ENCODE measurements at regions not wholly inside any gene's neighbourhood (a gene's known extent, or its start where the extent isn't known, plus 50 kb on each side); places are given as distances from the start of the nearest gene placed in this dataset.
A peak's percentile ranks its signal among the peaks of the same experiment; 100 is the strongest.

DNA sequence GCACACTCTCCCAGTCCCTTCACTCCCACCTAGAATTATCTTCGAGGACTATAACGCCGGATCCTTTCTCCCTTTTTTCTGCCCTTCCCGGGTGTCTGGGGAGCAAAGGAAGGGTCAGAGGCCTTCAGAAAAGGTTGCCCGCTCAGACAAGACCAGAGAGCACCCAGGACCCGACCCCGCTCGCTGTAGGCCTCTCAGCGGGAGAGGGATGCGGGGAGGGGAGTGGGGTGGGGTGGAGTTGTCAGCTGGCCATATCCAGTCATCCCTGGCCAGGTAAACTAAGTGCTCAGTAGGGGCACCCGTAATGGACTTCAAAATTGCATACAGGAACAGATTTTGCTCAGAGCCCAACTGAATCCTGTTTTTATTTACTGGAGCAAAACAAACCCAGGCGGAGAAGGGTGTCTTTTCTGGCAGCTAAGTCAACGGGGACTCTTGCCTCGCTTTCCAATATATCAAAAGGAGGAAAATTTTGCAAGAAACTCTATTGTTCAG lies 65.0 kb downstream of the NOL4 start:
- no peaks in the 10 kb centered on the region for H3K36me3 Mint-ChIP-seq (ENCODE audit: insufficient read depth)
- DNase-seq (no peak), ATAC-seq (replicated peaks) (no peak)
- no peak overlapping the region for H3K4me3 Mint-ChIP-seq
- H3K4me1 Mint-ChIP-seq (ENCODE audit: low read depth in 2 of 2), result no peaks in the 10 kb centered on the region
- no peak overlapping the region for H3K27ac Mint-ChIP-seq
- peaks cover 0 to 8% of the 10 kb centered on the region in 2 donors for H3K27me3 Mint-ChIP-seq
- peaks cover 9 to 11% of the 10 kb centered on the region in 2 donors for H3K9me3 Mint-ChIP-seq

DNA sequence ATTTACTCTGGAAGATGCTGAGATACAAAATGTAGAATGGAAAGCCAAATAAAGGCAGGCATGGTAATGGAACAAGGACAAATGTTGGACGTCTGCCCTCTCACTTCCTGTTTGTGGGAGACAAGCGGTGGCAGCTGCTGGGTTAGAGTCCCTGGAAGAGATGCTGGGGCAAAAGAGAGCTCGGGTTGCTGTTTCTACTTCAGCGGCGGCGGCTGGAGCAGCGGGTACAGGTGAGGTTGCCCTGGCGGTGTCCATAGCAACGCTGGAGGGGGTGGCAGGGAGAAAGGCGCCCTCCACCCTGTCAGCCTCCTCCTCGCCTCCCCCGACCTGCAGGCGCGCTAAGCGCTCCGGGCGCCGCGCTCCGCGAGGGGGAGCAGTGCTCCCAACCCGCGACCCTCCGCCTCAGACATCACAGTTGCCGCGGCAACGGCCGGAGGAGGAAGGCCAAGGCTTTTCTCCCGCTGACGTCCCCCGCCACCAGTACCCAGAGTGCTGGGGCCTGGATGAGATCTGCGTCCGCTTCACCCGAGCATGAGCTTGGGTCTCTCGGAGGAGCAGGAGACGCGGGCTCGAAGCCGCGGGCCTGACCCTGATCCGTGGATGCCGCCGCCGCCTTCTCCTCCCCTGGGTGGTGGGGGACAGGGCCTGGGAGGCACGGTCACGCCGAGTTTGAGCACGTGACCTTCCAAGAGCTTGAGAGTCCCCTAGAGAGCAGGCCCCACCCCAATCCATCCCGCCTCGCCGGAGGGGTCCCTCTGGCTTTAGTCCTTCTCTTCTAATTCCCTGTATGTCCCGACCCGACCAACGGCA lies 65.6 kb downstream of the NOL4 start:
- no peak for ATAC-seq (replicated peaks)
- peaks cover 0 to 8% of the 10 kb centered on the region in 2 donors for H3K27me3 Mint-ChIP-seq
- H3K36me3 Mint-ChIP-seq (ENCODE audit: insufficient read depth), result no peaks in the 10 kb centered on the region
- no peak for DNase-seq
- H3K4me3 Mint-ChIP-seq, result no peak overlapping the region
- peaks cover 9 to 11% of the 10 kb centered on the region in 2 donors for H3K9me3 Mint-ChIP-seq
- no peak overlapping the region for H3K27ac Mint-ChIP-seq
- H3K4me1 Mint-ChIP-seq (ENCODE audit: low read depth in 2 of 2), result no peaks in the 10 kb centered on the region

DNA sequence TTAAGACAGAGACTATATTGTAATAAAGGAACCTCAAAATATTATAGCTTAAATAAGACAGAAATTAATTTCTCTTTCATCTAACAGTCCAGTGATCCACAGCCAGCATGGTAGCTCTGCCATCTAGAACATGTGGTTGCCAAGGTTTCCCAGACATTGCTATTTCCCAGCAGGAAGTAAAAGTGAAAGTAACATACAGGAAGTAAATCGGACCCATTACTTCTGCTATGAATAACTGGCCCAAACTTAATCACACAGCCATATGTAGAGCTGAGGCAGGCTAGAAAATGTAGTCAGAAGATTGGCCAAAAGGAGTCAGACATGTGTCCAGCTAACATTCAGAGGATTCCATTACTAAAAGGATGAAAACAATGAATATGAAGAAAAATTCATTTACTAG lies 71.0 kb downstream of the NOL4 start:
- Mint-ChIP-seq H3K4me1 (ENCODE audit: low read depth in 2 of 2) (peaks cover 0 to 3% of the 10 kb centered on the region in 2 donors), H3K4me3 (peak overlapping the region in 1 of 2 donors; percentile 36), H3K27ac (no peak overlapping the region), H3K9me3 (peaks cover 7 to 11% of the 10 kb centered on the region in 2 donors), H3K27me3 (no peaks in the 10 kb centered on the region), H3K36me3 (ENCODE audit: insufficient read depth) (no peaks in the 10 kb centered on the region)
- no peak for DNase-seq
- no peak for ATAC-seq (replicated peaks)

DNA sequence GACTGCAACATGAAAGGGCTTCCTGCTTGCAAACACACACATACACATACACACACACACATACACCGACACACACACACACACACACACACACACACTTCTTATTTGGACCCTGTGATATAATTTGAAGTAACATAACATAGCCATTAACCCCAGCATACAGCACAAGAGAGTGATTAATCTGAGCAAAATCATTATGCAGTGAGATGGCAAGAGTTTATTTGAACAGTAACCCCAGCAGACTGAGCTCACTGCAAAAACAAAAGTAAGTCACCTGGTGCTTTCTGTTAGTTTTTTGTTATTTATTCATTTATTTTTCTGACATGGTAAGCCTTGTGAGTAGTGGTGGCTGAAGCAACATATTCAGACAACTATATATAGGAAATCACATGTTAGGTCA lies 93.7 kb downstream of the NOL4 start:
- H3K9me3 Mint-ChIP-seq, result peaks cover 0 to 6% of the 10 kb centered on the region in 2 donors
- H3K4me1 Mint-ChIP-seq (ENCODE audit: low read depth in 2 of 2), result no peaks in the 10 kb centered on the region
- H3K27ac Mint-ChIP-seq, result no peak overlapping the region
- H3K27me3 Mint-ChIP-seq, result no peaks in the 10 kb centered on the region
- H3K4me3 Mint-ChIP-seq, result no peak overlapping the region
- no peak for DNase-seq
- no peaks in the 10 kb centered on the region for H3K36me3 Mint-ChIP-seq (ENCODE audit: insufficient read depth)
- no peak for ATAC-seq (replicated peaks)

DNA sequence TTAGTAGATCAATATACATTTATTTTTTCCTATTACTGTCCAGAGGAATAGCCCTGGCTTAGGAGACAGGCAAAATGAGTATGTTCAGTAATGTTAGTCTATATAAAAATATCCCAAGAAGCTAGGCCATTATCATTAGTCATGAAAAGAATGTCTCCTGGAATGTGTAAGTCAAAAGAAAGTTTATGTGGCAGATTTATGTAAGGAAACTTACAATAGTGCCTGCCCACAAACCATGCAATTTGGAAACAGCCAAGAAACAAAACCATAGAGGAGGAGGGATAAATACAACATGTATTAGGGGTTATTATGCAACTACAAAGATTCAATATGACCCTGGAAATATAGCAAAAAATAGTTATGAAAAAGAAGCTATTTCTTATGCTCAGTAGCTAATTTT lies 96.3 kb downstream of the NOL4 start:
- ATAC-seq (replicated peaks), result no peak
- H3K36me3 Mint-ChIP-seq (ENCODE audit: insufficient read depth), result no peaks in the 10 kb centered on the region
- no peak overlapping the region for H3K4me3 Mint-ChIP-seq
- DNase-seq, result no peak
- H3K27me3 Mint-ChIP-seq, result no peaks in the 10 kb centered on the region
- H3K4me1 Mint-ChIP-seq (ENCODE audit: low read depth in 2 of 2), result no peaks in the 10 kb centered on the region
- H3K27ac Mint-ChIP-seq, result no peak overlapping the region
- H3K9me3 Mint-ChIP-seq, result peaks cover 0 to 4% of the 10 kb centered on the region in 2 donors

DNA sequence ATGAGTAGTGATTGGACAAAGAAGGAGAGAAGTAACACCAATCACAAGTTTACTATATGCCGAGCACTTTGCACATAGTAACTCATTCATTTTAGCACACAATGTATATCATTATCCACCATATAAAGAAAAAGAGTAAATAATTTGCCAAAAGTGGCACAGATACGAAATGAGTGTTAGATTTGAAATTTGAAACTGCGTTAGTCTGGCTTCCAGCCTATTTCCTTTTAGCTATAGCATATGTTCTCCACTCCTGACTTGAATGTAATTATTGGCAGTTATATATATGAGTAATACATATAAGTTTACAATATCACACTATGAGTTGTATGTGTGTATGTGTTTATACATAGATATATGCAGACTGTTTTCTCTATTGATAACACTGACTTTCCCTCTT lies 98.6 kb downstream of the NOL4 start:
- no peaks in the 10 kb centered on the region for H3K27me3 Mint-ChIP-seq
- H3K4me1 Mint-ChIP-seq (ENCODE audit: low read depth in 2 of 2), result no peaks in the 10 kb centered on the region
- DNase-seq (no peak), ATAC-seq (replicated peaks) (no peak)
- no peak overlapping the region for H3K27ac Mint-ChIP-seq
- no peaks in the 10 kb centered on the region for H3K36me3 Mint-ChIP-seq (ENCODE audit: insufficient read depth)
- no peak overlapping the region for H3K4me3 Mint-ChIP-seq
- H3K9me3 Mint-ChIP-seq, result peaks cover 0 to 2% of the 10 kb centered on the region in 2 donors

DNA sequence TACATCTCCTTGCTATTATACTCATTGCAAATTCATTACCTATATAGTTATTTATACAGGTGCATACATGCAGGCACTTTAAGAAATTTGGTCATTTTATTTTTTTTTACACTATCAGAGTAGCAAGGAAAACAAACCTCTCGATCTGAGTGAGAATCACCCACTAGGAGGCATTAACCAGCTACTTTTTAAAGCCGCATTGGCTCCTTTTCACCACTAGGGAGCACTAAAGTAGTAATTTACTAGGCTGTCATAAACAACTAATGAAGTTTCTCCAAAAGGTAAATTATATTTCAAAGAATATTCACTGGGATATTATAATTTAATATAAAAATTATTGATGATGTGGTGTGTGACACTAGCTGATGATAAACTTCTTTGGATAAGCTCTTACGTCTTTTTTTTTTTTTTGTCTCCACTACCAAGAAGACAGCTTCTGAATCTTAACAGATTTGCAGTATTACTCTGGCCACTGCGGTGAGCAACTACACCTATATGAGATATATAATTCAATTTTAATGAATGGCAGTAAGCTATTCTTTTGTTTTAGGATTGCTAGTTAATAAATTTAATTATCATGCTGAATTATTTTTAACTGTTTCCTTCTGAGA lies 101.9 kb downstream of the NOL4 start:
- no peaks in the 10 kb centered on the region for H3K9me3 Mint-ChIP-seq
- no peak overlapping the region for H3K27ac Mint-ChIP-seq
- ATAC-seq (replicated peaks) (no peak), DNase-seq (no peak)
- H3K36me3 Mint-ChIP-seq (ENCODE audit: insufficient read depth), result no peaks in the 10 kb centered on the region
- no peak overlapping the region for H3K4me3 Mint-ChIP-seq
- no peaks in the 10 kb centered on the region for H3K4me1 Mint-ChIP-seq (ENCODE audit: low read depth in 2 of 2)
- H3K27me3 Mint-ChIP-seq, result no peaks in the 10 kb centered on the region

DNA sequence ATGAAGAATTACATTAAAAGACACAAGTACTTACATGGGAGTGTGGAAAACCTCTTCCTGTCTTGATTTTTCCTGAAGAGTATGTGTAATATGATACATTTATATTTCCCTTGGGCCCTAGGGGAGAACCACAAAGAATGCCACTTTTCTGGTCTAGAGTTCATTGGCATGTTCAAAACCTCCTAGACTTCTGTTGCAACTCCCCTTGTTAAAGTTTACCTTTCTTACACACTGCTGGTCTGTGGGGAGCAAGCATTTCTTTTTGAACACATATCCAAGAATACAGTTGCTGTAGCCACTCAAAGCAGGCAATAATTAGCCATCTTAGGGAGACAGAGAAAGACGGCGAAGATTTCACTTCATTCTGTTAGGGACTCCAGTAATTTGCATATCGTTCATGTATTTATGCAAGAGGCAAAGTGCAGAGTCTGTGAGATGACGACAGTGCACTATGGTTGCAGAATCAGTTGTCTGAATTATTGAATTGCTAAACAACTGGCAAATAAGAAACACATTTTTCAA lies 103.5 kb downstream of the NOL4 start:
- H3K4me3 Mint-ChIP-seq, result no peak overlapping the region
- no peak for DNase-seq
- H3K4me1 Mint-ChIP-seq (ENCODE audit: low read depth in 2 of 2), result no peaks in the 10 kb centered on the region
- no peaks in the 10 kb centered on the region for H3K9me3 Mint-ChIP-seq
- no peaks in the 10 kb centered on the region for H3K36me3 Mint-ChIP-seq (ENCODE audit: insufficient read depth)
- no peak for ATAC-seq (replicated peaks)
- no peaks in the 10 kb centered on the region for H3K27me3 Mint-ChIP-seq
- H3K27ac Mint-ChIP-seq, result no peak overlapping the region

DNA sequence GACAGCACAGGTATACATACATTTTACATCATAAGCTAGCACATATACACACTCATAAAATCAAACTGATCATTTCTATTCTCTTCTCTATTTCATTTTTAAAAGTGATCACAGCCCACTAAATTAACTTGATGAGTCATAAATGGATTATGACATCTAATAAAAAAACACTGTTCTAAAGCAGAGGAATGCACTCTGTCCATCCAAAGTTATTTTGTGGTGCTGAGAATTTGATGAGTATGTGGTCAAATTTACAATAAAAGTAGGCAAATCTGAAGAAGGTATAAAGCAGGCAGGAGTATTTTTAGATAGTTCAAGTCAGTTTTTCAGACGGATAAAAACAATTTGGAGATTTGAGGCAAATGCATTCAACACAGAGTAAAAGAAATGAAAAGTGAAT lies 104.4 kb downstream of the NOL4 start:
- no peak overlapping the region for H3K27ac Mint-ChIP-seq

DNA sequence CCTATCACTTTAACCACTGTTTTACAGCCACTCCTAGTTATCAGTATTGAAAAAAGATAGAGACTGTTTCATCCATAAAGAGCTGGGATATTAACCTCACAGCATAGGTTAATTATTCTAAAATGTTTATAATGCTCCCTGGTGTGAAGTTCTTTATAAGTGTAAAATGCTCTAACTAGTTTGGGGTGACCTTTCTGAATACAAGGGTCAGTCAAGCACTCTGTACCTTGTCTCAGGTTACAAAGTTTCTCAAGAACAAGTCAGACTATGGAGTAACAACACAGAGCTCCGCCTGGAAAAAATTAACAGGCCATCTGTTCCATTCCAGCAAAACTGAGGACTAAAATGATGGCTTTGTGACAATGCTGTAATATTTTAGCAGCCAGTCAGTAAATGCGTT lies 107.4 kb downstream of the NOL4 start:
- no peak for DNase-seq
- Mint-ChIP-seq H3K27ac (no peak overlapping the region), H3K4me1 (ENCODE audit: low read depth in 2 of 2) (no peaks in the 10 kb centered on the region), H3K9me3 (no peaks in the 10 kb centered on the region), H3K4me3 (no peak overlapping the region), H3K36me3 (ENCODE audit: insufficient read depth) (no peaks in the 10 kb centered on the region), H3K27me3 (no peaks in the 10 kb centered on the region)
- ATAC-seq (replicated peaks), result no peak

More for the DNA sequence above, 104.4 kb downstream of the NOL4 start:
- Mint-ChIP-seq H3K36me3 (ENCODE audit: insufficient read depth) (no peaks in the 10 kb centered on the region), H3K9me3 (no peaks in the 10 kb centered on the region), H3K27me3 (no peaks in the 10 kb centered on the region), H3K4me3 (no peak overlapping the region), H3K4me1 (ENCODE audit: low read depth in 2 of 2) (no peaks in the 10 kb centered on the region)
- DNase-seq (no peak), ATAC-seq (replicated peaks) (no peak)

DNA sequence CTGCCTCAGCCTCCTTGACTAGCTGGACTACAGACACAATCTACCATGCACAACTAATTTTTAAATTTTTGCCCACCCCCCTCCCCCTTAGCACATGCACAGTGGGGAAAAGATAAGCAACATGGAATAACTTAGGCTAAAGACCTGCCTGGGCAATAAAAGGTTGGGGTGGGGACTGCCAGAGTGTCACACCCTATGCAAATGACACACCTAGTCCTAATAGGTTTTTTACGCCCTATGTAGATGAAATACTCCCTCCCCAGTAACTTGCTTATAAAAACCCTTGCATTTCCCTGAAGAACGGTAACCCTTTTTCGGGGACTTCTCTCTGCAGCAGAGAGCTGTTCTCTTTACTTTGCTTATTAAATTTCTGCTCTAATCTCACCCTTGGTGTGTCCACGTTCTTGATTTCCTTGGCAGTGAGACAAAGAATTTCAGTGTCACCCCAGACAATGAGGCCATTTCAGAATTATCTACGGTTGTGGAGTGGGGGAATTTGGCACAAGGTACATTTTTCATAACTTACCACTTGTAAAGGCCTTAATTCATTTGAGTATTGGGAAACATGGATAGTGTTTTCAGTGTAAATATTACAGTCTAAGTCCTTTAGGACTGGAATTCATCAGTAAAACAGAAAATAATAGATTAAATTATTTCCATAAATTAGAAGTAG lies 109.2 kb downstream of the NOL4 start:
- no peak overlapping the region for H3K4me3 Mint-ChIP-seq
- H3K4me1 Mint-ChIP-seq (ENCODE audit: low read depth in 2 of 2), result no peaks in the 10 kb centered on the region
- H3K27ac Mint-ChIP-seq, result no peak overlapping the region
- H3K9me3 Mint-ChIP-seq, result no peaks in the 10 kb centered on the region
- H3K36me3 Mint-ChIP-seq (ENCODE audit: insufficient read depth), result no peaks in the 10 kb centered on the region
- DNase-seq, result no peak
- no peak for ATAC-seq (replicated peaks)
- no peaks in the 10 kb centered on the region for H3K27me3 Mint-ChIP-seq

DNA sequence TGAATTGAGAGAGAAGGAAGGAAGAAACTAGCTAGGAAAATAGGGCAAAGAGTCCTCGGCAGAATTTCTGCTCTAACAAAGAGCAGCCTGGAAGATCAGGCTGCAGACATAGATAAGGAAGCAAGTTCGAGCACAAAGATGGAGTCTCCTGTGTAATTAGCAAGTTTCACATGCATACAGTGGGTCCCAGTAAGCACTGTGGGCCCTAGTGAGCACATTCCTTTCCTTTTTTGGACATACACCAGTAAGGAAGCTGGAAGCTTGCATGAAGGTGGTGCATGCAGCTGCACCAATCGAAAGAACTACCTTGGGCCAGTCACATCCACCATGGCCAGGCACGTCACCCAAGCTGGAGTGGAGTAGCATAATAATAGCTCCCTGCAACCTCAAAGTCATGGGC lies 109.7 kb downstream of the NOL4 start:
- no peaks in the 10 kb centered on the region for H3K9me3 Mint-ChIP-seq
- no peak for ATAC-seq (replicated peaks)
- no peak overlapping the region for H3K27ac Mint-ChIP-seq
- no peaks in the 10 kb centered on the region for H3K36me3 Mint-ChIP-seq (ENCODE audit: insufficient read depth)
- DNase-seq, result no peak
- no peak overlapping the region for H3K4me3 Mint-ChIP-seq
- H3K4me1 Mint-ChIP-seq (ENCODE audit: low read depth in 2 of 2), result no peaks in the 10 kb centered on the region
- H3K27me3 Mint-ChIP-seq, result no peaks in the 10 kb centered on the region

DNA sequence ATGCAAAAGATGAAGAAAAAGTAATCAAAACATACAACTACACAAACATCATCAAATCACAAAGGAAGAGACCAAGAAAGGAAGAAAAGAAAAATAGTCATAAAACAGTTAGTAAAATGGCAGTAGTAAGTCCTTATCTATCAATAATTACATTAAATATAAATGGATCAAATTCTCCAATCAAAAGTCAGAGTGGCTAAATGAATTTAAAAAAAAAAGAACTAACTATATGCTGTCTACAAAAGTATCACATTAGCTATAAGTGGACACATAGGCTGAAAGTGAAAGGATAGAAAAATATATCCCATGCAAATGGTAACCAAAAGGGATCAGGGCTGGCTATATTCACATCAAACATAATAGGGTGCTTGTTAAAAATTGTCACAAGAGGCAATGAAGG lies 116.5 kb downstream of the NOL4 start:
- peaks cover 4 to 17% of the 10 kb centered on the region in 2 donors for H3K9me3 Mint-ChIP-seq
- DNase-seq, result no peak
- H3K27me3 Mint-ChIP-seq, result no peaks in the 10 kb centered on the region
- no peak for ATAC-seq (replicated peaks)
- no peak overlapping the region for H3K4me3 Mint-ChIP-seq
- no peaks in the 10 kb centered on the region for H3K4me1 Mint-ChIP-seq (ENCODE audit: low read depth in 2 of 2)
- no peaks in the 10 kb centered on the region for H3K36me3 Mint-ChIP-seq (ENCODE audit: insufficient read depth)
- H3K27ac Mint-ChIP-seq, result no peak overlapping the region
